GM21526 (cell line): ENCODE measurements at regions not wholly inside any gene's neighbourhood (a gene's known extent, or its start where the extent isn't known, plus 50 kb on each side); places are given as distances from the start of the nearest gene placed in this dataset.

Source experiments
- ATAC-seq: cut with Tn5 transposase; IDR thresholded peaks from one replicate; pipeline ENCODE4 v1.9.1; 2021; ENCODE audit warnings: moderate library complexity; ENCODE audit not compliant: unreplicated experiment, low FRiP score

DNA sequence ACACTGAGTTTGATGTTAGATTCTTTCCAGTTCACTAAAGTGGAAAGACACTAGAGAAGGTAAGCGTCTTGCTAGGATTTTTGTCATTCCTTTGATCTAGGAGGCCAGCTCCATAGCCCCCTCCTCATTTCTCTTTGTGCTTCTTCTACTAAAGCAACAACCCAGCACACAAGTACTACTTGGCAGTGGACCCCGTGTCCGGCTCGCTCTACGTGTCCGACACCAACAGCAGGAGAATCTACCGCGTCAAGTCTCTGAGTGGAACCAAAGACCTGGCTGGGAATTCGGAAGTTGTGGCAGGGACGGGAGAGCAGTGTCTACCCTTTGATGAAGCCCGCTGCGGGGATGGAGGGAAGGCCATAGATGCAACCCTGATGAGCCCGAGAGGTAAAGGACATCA, 76.6 kb upstream of the WWC1 start:
- no peak for ATAC-seq

DNA sequence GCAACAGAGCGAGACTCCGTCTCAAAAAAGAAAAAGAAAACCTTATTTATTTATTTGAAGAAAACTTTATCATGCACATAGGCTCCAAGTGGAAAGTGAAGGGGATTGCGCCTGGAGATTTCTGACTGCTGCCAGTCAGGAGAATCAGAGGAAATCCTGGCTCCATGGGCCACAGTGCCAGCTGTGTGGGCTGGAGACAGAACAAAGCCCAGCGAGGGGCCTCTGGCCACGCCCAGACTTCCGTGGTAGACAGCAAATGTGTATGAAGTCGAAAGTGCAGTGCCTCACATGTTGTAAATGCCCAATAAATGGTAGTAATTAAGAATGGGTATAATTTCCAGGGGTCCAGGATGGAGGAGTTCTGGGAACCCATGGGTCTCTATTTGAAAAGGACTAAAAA, 75.8 kb upstream of the WWC1 start:
- no peak for ATAC-seq

DNA sequence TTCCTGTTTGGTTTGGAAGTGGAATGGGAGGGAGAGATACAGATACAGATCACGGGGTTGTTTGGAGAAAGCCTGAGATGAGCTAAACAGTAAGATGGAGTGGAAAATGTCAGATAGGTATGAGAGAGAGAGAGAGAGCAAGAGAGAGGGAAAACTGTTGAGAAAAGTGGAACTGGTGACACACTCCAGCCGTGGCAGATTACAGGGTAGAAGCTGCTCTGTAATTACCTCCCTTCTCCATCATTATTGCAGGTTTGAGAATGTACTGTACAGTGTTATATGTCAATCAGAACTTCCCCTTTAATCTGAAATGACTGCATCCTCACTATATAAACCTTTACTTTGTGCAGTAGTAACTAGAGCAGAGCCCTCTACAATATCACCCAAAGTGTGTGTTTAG, 74.5 kb upstream of the WWC1 start:
- no peak for ATAC-seq

DNA sequence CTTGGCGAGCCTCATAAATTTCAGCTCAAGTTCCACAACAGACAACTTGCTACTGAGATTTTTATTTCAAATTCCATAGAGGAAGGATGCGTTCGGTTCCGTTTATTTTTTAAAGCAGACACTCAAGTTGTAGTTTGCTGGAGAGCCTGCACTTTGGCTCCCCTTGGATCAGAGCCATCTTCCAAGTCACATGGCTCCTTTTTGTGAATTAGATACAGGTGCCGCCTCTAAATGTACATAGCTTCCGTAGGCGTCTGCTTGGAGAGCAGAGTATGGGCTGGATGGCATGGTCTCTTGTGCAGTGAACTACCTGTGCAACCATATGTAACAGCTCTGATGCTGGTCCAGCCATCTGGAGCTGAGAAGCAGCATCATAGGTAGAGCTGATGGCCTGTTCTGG, 73.9 kb upstream of the WWC1 start:
- ATAC-seq: no peak

DNA sequence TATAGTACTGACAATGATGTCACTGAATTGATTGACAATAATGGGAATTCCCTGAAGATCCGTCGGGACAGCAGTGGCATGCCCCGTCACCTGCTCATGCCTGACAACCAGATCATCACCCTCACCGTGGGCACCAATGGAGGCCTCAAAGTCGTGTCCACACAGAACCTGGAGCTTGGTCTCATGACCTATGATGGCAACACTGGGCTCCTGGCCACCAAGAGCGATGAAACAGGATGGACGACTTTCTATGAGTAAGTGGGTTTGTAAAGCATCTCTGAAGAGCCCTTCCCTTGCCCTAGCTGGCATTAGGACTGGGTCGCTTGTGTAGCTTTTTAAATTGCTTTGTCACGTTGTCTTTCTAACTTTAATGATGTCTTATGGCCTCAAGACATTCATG, 72.7 kb upstream of the WWC1 start:
- ATAC-seq: no peak

DNA sequence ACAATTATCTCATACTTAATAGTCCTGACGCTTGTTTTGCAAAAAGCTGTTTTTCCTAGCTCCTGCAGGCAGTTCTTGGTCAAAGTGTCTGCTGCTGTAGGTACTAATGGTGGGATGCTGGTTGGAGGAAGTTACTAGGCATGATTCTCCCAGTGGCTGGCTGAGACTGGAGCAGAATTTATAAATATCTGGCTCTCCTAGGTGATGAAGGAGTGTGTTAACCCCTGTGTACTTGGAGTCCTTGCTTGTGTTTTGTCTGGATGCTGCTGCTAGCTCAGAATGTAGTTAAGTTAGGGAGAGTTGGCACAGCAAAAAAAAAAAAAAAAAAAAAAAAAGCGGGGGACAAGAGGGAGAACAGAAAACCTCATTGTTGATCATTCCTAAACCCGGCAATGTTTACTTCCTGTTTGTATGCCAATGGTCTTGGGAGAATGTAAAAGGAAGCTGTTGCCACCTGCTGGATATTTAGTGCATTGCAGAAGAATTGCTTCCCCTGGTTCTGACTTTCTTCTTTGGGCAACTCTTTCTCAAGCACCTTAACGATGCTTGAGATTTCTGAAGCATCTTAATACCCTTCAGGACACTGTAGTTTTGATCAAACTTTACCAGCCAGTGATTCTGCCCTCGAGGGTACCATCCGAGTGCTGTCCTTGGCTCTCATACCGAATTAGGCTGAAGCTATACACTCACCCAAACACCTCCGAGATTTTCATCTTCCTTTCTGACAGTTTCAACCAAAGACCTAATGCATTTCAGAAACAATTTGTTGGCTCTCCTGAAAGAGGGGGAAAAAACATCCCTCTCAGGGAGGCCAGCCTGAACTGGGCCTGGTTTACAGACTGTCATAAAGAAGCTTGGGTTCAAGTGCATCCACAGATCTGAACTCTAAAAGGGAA, 71.7 kb upstream of the WWC1 start:
- ATAC-seq: peak; percentile 82

DNA sequence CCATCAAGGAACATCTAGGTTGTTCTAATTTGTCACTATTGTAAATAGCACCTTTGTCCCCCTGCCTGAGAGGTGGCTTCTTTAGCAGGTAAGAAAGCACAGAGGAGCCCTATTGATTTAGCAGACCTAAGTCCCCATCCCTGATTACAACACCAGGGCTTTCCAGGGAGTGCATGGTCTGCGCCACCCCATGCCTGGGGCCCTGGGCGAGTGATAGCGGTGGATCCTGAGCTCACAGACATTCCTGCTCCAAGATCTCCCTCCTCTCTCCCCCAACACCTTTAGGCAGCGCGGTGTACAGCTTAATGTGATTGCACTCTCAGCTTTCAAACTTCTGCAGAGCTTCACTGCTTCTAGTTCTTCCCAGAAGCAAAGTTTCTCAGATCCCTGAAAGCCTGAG, 67.4 kb upstream of the WWC1 start:
- no peak for ATAC-seq

DNA sequence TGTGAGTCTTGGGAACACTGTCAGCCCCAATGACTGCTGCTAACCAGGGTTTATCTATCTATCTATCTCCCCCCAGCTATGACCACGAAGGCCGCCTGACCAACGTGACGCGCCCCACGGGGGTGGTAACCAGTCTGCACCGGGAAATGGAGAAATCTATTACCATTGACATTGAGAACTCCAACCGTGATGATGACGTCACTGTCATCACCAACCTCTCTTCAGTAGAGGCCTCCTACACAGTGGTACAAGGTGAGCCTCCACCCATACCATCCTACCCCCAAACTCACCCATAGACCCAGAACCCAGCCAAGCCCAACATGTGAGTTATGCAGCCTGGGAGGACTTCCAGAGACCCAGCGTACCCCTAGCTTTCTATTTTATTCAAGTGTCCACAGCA, 65.4 kb upstream of the WWC1 start:
- ATAC-seq: no peak

DNA sequence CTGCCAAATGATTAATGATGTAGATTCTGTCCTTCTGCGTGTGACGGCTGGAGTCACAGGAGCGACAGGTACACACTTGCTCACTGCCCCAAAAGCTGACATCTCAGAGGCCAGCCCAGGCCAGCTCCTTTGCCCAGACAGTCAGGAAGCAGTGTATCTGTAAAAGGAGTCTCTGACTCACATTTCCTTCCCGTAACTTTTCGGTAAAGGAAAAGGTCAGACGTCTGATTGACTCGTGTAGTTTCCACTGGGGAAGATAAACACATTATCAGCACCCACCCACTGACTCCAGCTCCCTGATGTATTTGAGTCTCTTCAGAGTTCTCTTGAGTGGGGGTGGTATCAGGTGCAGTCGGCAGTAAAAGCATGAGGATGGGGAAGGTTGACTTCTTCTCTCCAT, 64.4 kb upstream of the WWC1 start:
- no peak for ATAC-seq

DNA sequence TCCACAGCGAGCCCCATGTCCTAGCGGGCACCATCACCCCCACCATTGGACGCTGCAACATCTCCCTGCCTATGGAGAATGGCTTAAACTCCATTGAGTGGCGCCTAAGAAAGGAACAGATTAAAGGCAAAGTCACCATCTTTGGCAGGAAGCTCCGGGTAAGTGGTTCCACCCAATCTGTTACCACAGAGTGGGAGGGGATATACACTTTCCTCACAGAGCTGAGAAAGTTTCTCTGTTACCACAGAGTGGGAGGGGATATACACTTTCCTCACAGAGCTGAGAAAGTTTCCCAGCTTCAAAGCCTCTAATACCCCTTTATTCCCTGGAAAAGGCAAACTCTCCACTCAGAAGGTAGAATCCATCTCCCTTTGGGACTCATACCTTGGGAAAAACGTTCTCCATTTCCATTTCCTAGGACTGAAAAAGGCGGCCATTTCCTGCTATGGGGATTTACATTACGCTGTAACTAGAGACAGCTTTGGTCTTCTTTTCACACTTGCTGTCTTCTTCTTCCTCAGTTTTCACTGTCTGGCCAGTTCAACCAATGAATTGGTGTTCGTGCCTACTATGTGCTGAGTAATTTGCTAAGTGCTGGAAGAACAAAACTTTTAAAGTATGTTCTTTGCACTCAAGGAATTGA, 63.4 kb upstream of the WWC1 start:
- peak; percentile 100 for ATAC-seq

DNA sequence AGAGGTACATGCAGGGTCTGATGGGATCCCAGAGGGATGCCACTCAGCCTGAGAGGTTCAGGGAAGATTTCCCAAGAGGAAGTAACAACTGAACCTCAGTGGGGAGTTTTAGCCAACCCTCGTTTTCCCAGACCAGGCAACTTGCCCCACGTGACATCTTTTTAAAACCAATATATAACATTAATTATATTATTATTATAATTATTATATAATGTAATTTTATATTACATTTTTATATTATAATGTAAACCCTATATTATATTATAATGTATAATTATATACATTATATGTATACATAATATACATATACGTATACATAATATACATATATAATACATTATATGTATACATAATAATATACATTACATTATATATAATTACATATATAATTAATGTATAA, 62.8 kb upstream of the WWC1 start:
- no peak for ATAC-seq

DNA sequence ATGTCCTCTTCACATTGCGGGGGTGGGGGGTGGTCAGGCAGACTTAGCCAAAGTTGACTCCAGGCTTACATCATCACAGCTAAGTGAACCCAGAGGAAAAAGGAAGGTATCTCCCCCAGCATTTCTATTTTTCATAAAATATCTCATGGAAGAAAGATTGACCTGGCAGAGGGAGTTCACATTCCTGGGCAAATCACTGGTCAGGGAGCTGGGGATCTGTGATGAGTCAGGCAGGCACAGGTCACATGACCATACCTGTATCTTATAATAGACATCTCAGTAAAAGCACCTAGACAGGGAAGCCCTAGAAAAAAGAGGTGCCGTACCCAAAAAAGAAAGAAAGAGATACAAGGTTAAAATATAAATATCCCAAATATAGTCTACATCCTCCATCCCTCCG, 57.3 kb upstream of the WWC1 start:
- ATAC-seq: no peak

DNA sequence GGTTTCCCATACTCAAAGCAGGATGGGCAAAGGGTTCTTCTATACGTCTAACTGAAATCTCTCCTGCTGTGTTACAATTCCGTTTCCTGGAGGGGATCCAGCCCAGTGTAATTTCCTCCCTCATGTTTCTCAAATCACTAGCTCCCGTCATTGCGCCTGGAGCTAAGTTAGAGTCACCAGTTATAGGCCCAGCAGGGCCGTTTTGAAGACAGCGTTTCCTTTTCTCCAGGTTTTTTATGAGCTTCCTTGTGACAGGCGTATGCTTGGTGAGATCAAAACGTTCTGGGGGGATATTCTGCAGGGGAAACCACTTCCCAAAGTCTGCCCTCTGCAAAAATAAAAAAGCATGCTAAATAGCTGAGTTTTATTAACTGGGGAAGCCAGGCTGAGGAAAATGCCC, 53.0 kb upstream of the WWC1 start:
- no peak for ATAC-seq

DNA sequence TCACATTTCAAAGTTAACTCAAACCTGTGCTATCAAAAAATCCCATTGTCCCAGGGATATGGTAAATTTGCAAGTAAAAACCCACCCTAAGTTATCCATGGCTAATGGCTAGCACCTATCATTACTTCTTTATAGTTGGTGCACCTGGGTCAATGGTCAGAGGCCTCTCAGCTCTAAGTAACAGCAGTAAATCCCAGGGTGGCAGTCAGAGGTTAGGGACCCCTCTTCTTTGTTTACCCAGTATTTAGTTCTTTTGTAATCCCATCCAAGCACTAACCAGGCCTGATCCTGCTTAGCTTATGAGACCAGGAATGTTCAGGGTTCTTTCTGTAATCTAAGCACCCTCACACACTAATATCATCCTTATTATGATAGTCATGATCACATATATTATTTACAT, 52.1 kb upstream of the WWC1 start:
- no peak for ATAC-seq
